Right lobe of liver (tissue), 6 donors: ENCODE measurements at regions not wholly inside any gene's neighbourhood (a gene's known extent, or its start where the extent isn't known, plus 50 kb on each side); places are given as distances from the start of the nearest gene placed in this dataset.

Source experiments
- ATAC-seq, 4 donors: fragments of 200-7000 bp; cut with Tn5 transposase; one replicate each; pipeline ENCODE4 v1.9.1; 2020; ENCODE audit warnings: mild to moderate bottlenecking in 4 of 4, moderate library complexity in 4 of 4
- DNase-seq, 3 donors: peaks; one replicate each; pipeline ENCODE4 v3.0.0-alpha.2; 2020
- H3K27ac ChIP-seq, 3 donors: fragments of 200-600 bp; one replicate each; pipeline ENCODE4 v1.8.0; 2022
- H3K27me3 ChIP-seq, 2 donors: fragments of 200-600 bp; one replicate each; pipeline ENCODE4 v1.8.0; 2022
- H3K36me3 ChIP-seq, 4 donors: fragments of 200-600 bp; sonication (generic) in 1 of 4; one replicate each; pipeline versions ENCODE4 v1.5.1 to v1.8.0; 2017 to 2022; ENCODE audit warnings: control low read depth in 1 of 4
- H3K4me1 ChIP-seq, 4 donors: fragments of 200-600 bp; sonication (generic) in 1 of 4; one replicate each; pipeline versions ENCODE4 v1.5.1 to v1.8.0; 2017 to 2022; ENCODE audit warnings: control low read depth in 1 of 4
- H3K4me3 ChIP-seq, 3 donors: fragments of 200-600 bp; one replicate each; pipeline ENCODE4 v1.8.0; 2022
- H3K9me3 ChIP-seq, 4 donors: fragments of 200-600 bp; sonication (generic) in 1 of 4; one replicate each; pipeline versions ENCODE4 v1.5.1 to v1.8.0; 2017 to 2022; ENCODE audit warnings: control low read depth in 1 of 4
- CTCF ChIP-seq, 4 donors: fragments of 200-600 bp in 3 of 4; fragments of 450-650 bp in 1 of 4; IDR thresholded peaks; one replicate each; pipeline versions ENCODE4 v1.5.1 to v1.8.0; 2016 to 2022; ENCODE audit warnings: antibody characterized with exemption in 4 of 4, mild to moderate bottlenecking in 2 of 4
- POLR2A ChIP-seq: fragments of 450-650 bp; IDR thresholded peaks from one replicate; pipeline ENCODE4 v1.6.1; 2017; ENCODE audit warnings: antibody characterized with exemption, mild to moderate bottlenecking
- WGBS: methylation state at CpG from one replicate; pipeline ENCODE4 v1.1.6; 2018; ENCODE audit warnings: low coverage, low lambda C conversion rate; ENCODE audit not compliant: insufficient coverage; ENCODE audit errors: missing lambda C conversion rate; 5-methylcytosine and 5-hydroxymethylcytosine counted together
- intact Hi-C, 2 donors: fragments of 100-400 bp; cut with DNase I; formaldehyde crosslinking; loops; one replicate each; pipeline versions ENCODE4 v1.11.2 to v1.14.1; 2022
- donor health status: DM: no; HTN: yes; CAD: no.
- donor health status: DM: no; HTN: no; CAD: no.
- donor health status: DM: no; HTN: no; CAD: no.
- donor health status: DM: no; HTN: yes; CAD: no.
- donor health status: DM: no; HTN: yes; CAD: no.

GRCh38 chr20:60483371-60483770 lies 525.1 kb downstream of the CDH26 start:
- Histone ChIP-seq H3K27me3 (no peaks in the 10 kb centered on the region), H3K36me3 (no peaks in the 10 kb centered on the region), H3K4me1 (no peaks in the 10 kb centered on the region), H3K9me3 (no peaks in the 10 kb centered on the region), H3K27ac (no peak overlapping the region), H3K4me3 (no peak overlapping the region)
- ATAC-seq (no peak), DNase-seq (no peak)
- WGBS = no CpG with 5 or more reads among the region's 1 CpG
- intact Hi-C loops = no loop called here
- no peak for TF ChIP-seq POLR2A
- TF ChIP-seq CTCF (IDR thresholded peaks at IDR 0.05) = no peak

- TF ChIP-seq CTCF (IDR thresholded peaks at IDR 0.05) = no peak
- no peak for TF ChIP-seq POLR2A
- 68% methylated on average over 3 of the region's 7 CpGs for WGBS
- no peak for ATAC-seq
- DNase-seq = no peak
- intact Hi-C loops = no loop called here
- H3K27me3 ChIP-seq = no peaks in the 10 kb centered on the region
- no peak overlapping the region for H3K27ac ChIP-seq
- H3K9me3 ChIP-seq = no peaks in the 10 kb centered on the region
- no peaks in the 10 kb centered on the region for H3K36me3 ChIP-seq
- H3K4me1 ChIP-seq = no peaks in the 10 kb centered on the region
- no peak overlapping the region for H3K4me3 ChIP-seq
Measured at GRCh38 chr20:60484316-60484715, 526.1 kb downstream of the CDH26 start.

GRCh38 chr20:60485012-60485760 lies 527.0 kb downstream of the CDH26 start:
- no peak for ATAC-seq
- Histone ChIP-seq H3K4me1 (no peaks in the 10 kb centered on the region), H3K27me3 (no peaks in the 10 kb centered on the region), H3K4me3 (no peak overlapping the region), H3K9me3 (no peaks in the 10 kb centered on the region), H3K36me3 (no peaks in the 10 kb centered on the region), H3K27ac (no peak overlapping the region)
- WGBS = 49% methylated on average over 11 of the region's 20 CpGs
- DNase-seq = no peak
- intact Hi-C loops = no loop called here
- TF ChIP-seq CTCF (IDR thresholded peaks at IDR 0.05) = no peak
- no peak for TF ChIP-seq POLR2A

GRCh38 chr20:60486315-60486714 lies 528.1 kb downstream of the CDH26 start:
- ATAC-seq (no peak), DNase-seq (no peak)
- Histone ChIP-seq H3K4me3 (no peak overlapping the region), H3K27ac (no peak overlapping the region), H3K4me1 (no peaks in the 10 kb centered on the region), H3K9me3 (no peaks in the 10 kb centered on the region), H3K27me3 (no peaks in the 10 kb centered on the region), H3K36me3 (no peaks in the 10 kb centered on the region)
- TF ChIP-seq CTCF (IDR thresholded peaks at IDR 0.05) = no peak
- TF ChIP-seq POLR2A = no peak
- WGBS = 58% methylated on average over 9 of the region's 10 CpGs
- intact Hi-C loops = no loop called here
